ENCODE measurements at regions not wholly inside any gene's neighbourhood (a gene's known extent, or its start where the extent isn't known, plus 50 kb on each side); places are given as distances from the start of the nearest gene placed in this dataset.

DNA sequence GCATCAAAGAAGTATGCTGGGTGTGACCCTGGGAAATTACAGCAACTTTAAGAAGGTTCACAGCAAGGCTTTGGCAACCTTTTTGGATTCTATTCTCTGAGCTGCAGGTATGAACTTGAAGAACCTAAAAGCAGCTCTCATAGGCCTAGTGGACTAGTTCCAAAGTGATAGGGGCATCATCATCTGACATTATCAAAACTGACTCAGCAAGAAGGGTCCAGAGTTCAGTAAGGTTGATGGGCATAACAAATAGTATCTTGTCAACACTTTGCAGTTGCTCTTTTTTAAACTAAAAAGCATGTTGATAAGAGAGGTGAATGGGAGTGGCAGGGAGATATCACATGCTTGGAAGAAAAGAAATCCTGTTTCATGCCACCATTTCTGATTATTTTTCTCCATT is 249.3 kb downstream of the ZNF674 start:
- TF ChIP-seq, protein P1, sequence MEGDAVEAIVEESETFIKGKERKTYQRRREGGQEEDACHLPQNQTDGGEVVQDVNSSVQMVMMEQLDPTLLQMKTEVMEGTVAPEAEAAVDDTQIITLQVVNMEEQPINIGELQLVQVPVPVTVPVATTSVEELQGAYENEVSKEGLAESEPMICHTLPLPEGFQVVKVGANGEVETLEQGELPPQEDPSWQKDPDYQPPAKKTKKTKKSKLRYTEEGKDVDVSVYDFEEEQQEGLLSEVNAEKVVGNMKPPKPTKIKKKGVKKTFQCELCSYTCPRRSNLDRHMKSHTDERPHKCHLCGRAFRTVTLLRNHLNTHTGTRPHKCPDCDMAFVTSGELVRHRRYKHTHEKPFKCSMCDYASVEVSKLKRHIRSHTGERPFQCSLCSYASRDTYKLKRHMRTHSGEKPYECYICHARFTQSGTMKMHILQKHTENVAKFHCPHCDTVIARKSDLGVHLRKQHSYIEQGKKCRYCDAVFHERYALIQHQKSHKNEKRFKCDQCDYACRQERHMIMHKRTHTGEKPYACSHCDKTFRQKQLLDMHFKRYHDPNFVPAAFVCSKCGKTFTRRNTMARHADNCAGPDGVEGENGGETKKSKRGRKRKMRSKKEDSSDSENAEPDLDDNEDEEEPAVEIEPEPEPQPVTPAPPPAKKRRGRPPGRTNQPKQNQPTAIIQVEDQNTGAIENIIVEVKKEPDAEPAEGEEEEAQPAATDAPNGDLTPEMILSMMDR (IDR thresholded peaks at IDR 0.05; ENCODE audit: unreplicated experiment): no peak
- H3K9me3 Mint-ChIP-seq (ENCODE audit: unreplicated experiment): no peaks in the 10 kb centered on the region
- H3K4me3 Mint-ChIP-seq (ENCODE audit: unreplicated experiment): no peak overlapping the region
- BruUV-seq (replicated peaks): no TSS peak
- intact Hi-C loops (cut with micrococcal nuclease): no loop called here
- ChIA-PET CTCF (no interaction called here), POLR2A (interaction anchor here (1.1 kb wide), 1 partner anchor 34 kb away, joined by 5 read pairs; no protein-coding TSS in a partner anchor)
- no peaks in the 10 kb centered on the region for H3K36me3 Mint-ChIP-seq (ENCODE audit: insufficient read depth, unreplicated experiment)
- no peak overlapping the region for H3K27ac Mint-ChIP-seq (ENCODE audit: low read depth, unreplicated experiment)
- H3K27me3 Mint-ChIP-seq (ENCODE audit: insufficient read depth, unreplicated experiment): peaks cover 40% of the 10 kb centered on the region
- DNase-seq (ENCODE audit: unreplicated experiment): no peak
- no peaks in the 10 kb centered on the region for H3K4me1 Mint-ChIP-seq (ENCODE audit: insufficient read depth, unreplicated experiment)

DNA sequence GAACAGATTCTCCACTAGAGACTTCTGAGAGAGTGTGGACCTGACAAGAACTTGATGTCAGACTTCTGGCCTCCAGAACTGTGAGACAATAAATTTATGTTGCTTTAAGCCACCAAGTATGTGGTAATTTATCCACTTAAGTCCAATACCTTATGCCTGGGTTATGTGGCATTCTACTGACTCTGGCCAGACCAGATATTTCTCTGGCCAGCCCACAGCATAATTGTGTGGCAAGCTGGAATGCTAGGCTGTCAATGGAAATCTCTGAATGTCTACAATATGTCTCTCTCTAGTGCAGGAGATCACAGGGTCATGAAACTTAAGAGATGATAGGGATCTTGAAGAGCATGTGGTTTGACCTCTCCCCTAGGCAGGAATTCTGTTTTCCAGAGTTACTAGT is 251.0 kb downstream of the ZNF674 start:
- TF ChIP-seq, protein P1 (IDR thresholded peaks at IDR 0.05; ENCODE audit: unreplicated experiment): no peak
- no peak for DNase-seq (ENCODE audit: unreplicated experiment)
- intact Hi-C loops (cut with micrococcal nuclease): no loop called here
- peaks cover 6% of the 10 kb centered on the region for H3K9me3 Mint-ChIP-seq (ENCODE audit: unreplicated experiment)
- no peak overlapping the region for H3K27ac Mint-ChIP-seq (ENCODE audit: low read depth, unreplicated experiment)
- H3K4me1 Mint-ChIP-seq (ENCODE audit: insufficient read depth, unreplicated experiment): no peaks in the 10 kb centered on the region
- ChIA-PET POLR2A (no interaction called here), CTCF (no interaction called here)
- no peak overlapping the region for H3K4me3 Mint-ChIP-seq (ENCODE audit: unreplicated experiment)
- H3K36me3 Mint-ChIP-seq (ENCODE audit: insufficient read depth, unreplicated experiment): no peaks in the 10 kb centered on the region
- no TSS peak for BruUV-seq (replicated peaks)
- peaks cover 45% of the 10 kb centered on the region for H3K27me3 Mint-ChIP-seq (ENCODE audit: insufficient read depth, unreplicated experiment)

GRCh38 chrX:46279925-46280313 is 265.3 kb downstream of the ZNF674 start:
- Mint-ChIP-seq H3K27me3 (ENCODE audit: insufficient read depth, unreplicated experiment) (no peaks in the 10 kb centered on the region), H3K36me3 (ENCODE audit: insufficient read depth, unreplicated experiment) (peaks cover 6% of the 10 kb centered on the region), H3K4me3 (ENCODE audit: unreplicated experiment) (no peak overlapping the region), H3K9me3 (ENCODE audit: unreplicated experiment) (no peaks in the 10 kb centered on the region), H3K27ac (ENCODE audit: low read depth, unreplicated experiment) (no peak overlapping the region), H3K4me1 (ENCODE audit: insufficient read depth, unreplicated experiment) (peaks cover 6% of the 10 kb centered on the region)
- intact Hi-C loops (cut with micrococcal nuclease): loop anchor here (1.0 kb wide), 1 partner anchor 456 kb away; no protein-coding TSS in a partner anchor
- TF ChIP-seq, protein P1 (IDR thresholded peaks at IDR 0.05; ENCODE audit: unreplicated experiment): no peak
- DNase-seq (ENCODE audit: unreplicated experiment): no peak
- ChIA-PET POLR2A (interaction anchor here (0.6 to 1.3 kb wide), 7 partner anchors 19 to 765 kb away, joined by 3 to 5 read pairs (median 3); no protein-coding TSS in a partner anchor), CTCF (interaction anchor here (0.8 to 0.9 kb wide), 2 partner anchors 30 to 116 kb away, joined by 3 to 4 read pairs; no protein-coding TSS in a partner anchor)
- no TSS peak for BruUV-seq (replicated peaks)

DNA sequence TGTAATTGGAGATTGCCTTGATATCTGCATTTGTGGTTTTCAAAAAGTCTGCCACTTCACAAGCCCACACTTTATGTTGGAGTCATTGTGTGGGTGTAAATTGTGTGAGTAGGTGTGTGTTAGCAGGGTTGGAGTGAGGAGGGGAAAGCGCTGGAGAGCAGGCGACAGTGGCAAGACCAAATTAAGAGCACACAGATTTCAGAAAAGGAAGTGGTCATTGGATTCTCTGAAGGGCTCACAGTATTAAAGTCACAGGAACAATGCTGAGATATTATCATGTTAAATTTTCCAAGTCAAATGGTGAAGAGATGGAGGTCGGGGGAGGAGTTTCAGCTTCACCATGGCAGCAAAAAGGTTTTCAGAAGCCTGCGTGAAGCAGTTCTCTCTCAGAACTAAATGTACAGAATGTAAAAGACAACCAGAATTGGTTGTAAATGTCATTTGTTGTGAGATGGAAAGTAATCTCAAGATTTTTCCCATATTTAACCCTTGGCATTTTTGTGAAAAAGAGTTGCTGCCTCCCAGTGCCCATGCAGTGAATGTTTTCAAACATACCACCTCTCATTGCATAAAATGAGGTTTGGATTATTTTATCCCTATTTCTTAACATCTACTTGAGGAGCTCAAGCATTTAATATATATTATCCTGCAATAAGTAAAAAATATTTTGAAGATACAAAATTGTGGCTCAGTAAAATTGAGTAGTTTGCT is 265.9 kb downstream of the ZNF674 start:
- DNase-seq (ENCODE audit: unreplicated experiment): no peak
- no TSS peak for BruUV-seq (replicated peaks)
- ChIA-PET POLR2A (interaction anchor here (0.6 to 1.3 kb wide), 9 partner anchors 9 to 764 kb away, joined by 3 to 5 read pairs (median 3); no protein-coding TSS in a partner anchor), CTCF (interaction anchor here (0.8 to 0.9 kb wide), 2 partner anchors 31 to 115 kb away, joined by 3 to 4 read pairs; no protein-coding TSS in a partner anchor)
- TF ChIP-seq, protein P1 (IDR thresholded peaks at IDR 0.05; ENCODE audit: unreplicated experiment): no peak
- Mint-ChIP-seq H3K36me3 (ENCODE audit: insufficient read depth, unreplicated experiment) (peaks cover 6% of the 10 kb centered on the region), H3K4me1 (ENCODE audit: insufficient read depth, unreplicated experiment) (peaks cover 6% of the 10 kb centered on the region), H3K27ac (ENCODE audit: low read depth, unreplicated experiment) (no peak overlapping the region), H3K4me3 (ENCODE audit: unreplicated experiment) (no peak overlapping the region), H3K9me3 (ENCODE audit: unreplicated experiment) (no peaks in the 10 kb centered on the region), H3K27me3 (ENCODE audit: insufficient read depth, unreplicated experiment) (no peaks in the 10 kb centered on the region)
- intact Hi-C loops (cut with micrococcal nuclease): loop anchor here (1.0 kb wide), 1 partner anchor 455 kb away; no protein-coding TSS in a partner anchor
